ENCODE measurements at regions not wholly inside any gene's neighbourhood (a gene's known extent, or its start where the extent isn't known, plus 50 kb on each side); places are given as distances from the start of the nearest gene placed in this dataset.

DNA sequence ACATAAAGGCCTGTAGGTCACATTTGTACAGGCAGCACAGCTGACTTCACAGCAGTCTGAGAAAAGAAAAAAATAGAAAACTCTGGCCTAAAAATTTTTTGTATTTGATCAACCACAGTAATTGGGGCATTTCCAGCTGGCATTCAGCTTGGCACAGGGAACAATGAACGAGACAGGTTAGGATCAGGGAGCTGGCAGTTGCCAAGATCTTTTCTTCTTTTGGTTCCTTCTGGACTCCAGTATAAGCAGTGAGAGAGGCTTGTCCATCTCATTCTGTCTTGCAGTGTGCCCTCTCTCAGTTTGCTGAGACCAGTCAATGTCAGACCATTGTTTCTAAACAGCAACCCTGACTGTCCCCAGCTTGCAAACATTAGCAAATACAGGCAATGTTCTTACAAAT lies 601.1 kb downstream of the TLR4 start:
- no peak for DNase-seq (ENCODE audit: low read depth in 3 of 3)

DNA sequence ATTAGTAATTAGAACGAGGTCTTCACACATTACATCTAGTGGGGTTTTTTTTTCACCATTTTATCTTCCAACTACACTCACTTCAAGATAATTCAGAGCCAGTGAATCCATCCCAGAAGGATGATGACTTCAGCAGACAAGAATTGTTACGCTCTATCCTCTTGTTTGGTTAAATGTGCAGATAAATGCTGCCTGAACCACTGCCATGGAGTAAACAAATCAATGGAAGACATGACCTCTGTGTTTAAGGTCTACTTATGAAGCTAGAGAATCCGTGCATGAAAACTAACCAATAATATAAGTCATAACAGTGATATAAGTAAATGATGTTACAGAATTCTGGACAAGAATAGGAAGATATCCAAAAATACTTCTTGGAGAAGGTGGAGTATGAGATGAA lies 602.6 kb downstream of the TLR4 start:
- no peak for DNase-seq (ENCODE audit: low read depth in 3 of 3)

DNA sequence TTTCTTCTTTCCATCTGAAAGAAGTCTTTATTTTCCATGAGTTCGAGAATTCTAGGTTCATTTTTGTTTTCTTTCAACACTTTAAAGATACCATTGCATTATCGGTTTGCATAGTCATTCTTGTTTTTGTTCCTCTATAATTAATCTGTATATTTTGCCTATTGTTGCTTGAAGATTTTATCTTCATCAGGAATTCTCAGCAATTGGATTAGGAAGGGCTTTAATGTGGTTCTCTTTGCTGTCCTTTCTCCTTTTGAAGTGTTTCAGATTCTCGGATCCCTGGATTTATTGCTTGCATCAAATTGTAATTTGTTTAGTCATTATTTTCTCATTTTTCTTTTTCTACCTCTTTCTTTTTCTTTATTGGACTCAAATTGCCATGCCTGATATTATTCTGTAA lies 609.8 kb downstream of the TLR4 start:
- no peak for DNase-seq (ENCODE audit: low read depth in 3 of 3)

DNA sequence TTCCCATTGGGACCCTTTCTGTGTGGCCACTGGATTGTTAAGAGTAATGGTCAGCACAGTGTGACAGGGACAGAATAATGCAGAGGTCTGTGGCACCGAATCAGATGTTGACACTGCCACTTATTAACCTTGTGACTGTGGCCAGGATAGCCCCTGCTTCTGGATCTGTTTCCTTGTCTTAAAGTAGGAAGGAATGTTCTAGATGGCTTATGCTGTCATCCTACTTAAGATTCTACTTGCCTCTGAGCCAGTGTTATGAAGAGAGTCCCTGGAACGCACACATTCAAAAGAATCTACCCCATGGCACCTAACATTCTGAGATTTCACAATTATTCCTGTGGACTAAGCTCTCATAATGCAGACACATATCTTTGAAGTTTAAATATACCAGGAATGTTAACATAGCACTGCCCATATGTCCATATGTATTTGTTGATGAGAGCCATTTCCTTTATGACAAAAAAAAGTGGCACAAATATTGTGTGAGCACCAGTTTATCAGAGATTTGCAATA lies 612.7 kb downstream of the TLR4 start:
- no peak for DNase-seq (ENCODE audit: low read depth in 3 of 3)

DNA sequence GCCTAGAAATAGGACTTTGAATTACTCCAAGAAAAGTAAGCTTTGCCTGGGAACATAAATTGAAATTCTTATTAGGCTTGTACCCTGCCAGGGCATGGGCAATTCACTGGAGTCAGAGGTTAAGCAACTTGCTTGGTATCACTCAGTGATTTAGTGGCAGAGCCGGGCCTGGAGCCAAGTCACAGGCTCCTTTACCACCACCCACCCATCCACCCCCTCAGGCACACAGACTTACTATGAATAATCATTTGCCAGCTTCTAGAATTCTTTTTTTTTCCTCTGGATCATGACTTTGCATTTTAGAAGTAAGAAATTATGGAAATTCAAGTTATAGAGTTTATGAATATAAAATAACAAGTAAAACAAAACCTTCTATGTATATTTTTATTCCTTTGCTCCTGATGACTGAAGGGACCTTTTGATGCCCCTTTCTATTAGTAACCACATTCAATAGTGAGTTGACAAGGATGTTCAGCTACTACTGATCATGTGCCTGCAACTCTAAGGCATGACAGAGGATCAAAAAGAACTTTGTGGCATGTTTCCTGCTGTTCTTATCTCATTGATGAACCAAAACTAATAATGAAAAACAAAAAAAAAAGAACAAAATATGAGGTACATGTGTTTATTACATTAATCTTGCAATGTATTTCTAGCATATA lies 614.7 kb downstream of the TLR4 start:
- DNase-seq (ENCODE audit: low read depth in 3 of 3): no peak

DNA sequence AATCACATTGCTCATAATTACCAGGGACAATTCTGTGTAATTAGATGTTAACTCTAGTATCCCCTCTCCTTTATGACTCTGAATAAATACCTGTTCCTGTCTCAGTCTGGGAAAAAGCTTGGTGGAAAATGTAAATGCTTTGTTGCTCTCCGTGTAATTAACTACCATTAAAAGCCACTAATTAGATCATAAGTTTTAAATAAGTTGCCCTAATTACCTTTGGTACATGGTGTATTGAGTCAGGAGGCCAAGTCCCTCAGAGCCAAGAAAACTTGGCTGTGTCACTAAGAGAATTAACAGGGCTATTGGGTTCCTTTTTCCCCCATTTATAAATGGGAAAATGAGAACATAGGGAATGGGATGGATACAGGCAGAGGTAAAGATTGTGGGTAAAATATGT lies 617.6 kb downstream of the TLR4 start:
- DNase-seq (ENCODE audit: low read depth in 3 of 3): no peak

DNA sequence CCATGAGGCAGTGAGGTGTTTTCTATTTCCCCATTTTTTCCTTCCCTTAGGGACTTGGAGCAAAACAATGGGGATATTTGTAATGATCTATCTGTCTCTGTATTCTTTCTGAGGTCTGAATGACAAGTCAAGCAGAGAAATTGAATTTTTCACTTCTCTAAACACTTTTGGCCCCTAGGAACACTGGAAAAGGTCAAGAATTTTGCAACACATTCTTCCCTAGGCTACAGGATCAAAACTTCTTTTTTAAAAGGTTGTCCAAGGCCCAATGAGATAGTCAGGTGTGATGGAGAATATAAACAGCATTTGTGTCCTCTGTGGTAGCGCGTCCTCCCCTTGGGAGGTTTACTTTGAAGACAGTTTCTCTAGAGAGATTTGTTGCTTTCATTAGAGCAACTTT lies 620.5 kb downstream of the TLR4 start:
- DNase-seq (ENCODE audit: low read depth in 3 of 3): no peak

DNA sequence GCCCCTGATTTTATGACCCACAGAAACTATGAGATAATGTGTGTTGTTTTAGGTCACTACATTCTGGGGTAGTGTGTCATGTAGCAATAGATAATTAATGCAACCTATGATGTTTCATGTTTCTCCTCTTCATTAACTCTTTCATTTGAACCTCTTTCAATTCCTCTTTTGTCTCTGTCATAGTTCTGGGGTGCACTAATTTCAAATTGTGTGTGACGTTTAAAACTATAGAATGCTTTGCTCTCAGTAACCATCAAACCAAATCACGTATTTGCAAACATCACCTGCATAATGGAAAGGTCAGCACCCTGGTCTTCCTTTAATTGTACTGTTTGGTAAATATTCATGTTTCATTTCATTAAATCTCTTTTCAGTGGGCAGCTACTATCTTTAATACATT lies 621.6 kb downstream of the TLR4 start:
- no peak for DNase-seq (ENCODE audit: low read depth in 3 of 3)

DNA sequence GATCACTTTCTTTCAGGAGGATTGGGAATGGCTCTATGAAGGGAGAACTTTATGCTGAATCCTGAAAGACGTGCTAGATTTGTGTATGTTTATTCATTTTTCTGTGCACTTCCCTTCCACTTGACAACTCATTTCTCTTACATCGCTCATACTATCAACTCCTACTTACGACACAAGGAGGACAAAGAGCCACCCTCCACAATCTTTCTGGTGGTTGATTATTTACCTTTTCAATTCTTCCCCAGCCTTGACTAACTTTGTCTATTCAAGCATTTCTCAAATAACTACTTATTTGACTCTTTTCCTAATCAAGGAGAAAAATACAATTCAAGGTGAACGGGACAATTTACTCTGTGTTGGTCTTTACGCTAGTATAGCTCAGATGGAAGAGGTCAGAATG lies 622.1 kb downstream of the TLR4 start:
- DNase-seq (ENCODE audit: low read depth in 3 of 3): no peak

DNA sequence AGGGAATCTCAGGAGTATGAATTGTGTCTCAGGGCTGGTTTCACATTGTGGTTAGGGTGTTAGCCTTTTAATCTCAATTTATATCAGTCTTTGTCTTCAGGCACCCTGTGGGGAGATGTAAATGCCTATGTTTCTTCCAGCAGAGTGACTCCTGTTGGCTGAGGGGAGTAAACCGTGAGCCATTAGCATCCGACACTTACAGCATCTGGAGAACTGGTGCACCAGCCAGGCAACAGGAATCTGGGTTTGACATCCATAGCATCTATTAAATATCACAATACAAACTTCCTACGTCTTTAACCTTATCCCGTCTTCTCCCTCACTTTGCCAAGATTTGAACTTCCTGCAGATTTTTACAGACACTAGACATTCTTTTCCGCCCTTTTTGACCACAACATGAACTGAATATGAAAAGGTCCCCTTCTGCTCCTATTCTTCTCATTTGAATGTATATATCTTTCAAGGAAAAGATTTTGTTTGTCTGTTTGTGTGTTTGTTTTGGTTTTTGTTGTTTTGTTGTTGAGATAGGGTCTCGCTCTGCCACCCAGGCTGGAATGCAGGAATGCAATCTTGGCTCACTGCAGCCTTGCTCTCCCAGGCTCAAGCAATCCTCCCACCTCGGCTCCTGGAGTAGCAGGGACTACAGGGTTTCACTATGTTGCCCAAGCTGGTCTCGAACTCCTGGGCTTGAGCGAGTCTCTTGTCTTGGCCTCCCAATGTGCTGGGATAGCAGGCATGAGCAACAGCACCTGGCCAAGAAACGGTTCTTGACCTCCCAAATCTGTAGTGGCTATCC lies 626.2 kb downstream of the TLR4 start:
- DNase-seq (ENCODE audit: low read depth in 3 of 3): no peak

DNA sequence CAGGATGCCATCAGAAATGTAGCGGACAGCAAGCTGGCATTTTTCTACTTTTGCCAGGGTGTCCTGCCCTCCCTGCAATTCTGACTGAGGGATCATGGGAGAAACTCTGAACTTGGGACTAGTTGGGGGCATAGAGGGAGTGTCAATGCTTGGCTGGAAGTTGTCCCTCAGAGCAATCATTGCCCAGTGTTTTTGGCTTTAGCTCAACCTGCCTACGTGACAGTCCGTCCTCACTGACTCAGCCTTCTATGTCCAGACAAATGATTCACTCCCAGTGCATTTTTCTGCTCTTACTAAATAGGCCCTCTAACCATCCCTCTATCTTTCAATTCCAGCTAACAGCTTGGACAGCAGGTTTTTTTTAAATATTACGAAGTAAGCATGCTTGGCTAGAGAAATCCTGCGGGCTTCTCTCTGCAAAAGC lies 627.4 kb downstream of the TLR4 start:
- no peak for DNase-seq (ENCODE audit: low read depth in 3 of 3)

DNA sequence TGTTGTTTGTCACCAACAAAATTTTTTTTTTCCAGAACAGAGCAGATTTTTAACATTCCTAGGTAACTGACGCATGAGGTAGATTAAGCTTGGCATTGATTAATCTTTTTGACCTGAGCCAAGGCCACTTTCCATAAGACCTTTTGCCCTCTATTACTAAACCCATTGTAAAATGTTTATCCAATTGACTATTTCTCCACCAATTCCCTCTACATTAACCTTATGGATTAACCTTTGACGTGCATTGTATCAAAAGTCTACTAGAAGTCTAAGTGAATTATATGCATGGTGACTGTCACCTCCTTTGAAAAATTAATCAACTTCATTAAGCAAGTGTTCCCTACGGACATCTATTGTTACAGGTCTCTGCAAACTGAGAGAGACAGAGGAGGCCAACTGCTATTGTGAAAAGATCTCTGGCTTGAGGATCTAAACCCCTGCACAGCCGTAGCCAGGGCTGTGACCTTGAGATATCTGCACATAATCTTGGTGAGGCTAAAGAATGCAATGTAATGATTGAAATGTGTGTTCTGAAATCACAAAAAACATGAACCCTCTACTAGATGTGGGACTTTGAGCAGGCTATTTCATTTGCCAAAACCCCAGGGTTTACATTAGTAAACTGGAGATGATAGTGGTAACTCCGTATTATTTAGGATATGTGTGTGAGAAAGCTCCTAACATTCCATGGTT lies 632.2 kb downstream of the TLR4 start:
- DNase-seq (ENCODE audit: low read depth in 3 of 3): no peak

DNA sequence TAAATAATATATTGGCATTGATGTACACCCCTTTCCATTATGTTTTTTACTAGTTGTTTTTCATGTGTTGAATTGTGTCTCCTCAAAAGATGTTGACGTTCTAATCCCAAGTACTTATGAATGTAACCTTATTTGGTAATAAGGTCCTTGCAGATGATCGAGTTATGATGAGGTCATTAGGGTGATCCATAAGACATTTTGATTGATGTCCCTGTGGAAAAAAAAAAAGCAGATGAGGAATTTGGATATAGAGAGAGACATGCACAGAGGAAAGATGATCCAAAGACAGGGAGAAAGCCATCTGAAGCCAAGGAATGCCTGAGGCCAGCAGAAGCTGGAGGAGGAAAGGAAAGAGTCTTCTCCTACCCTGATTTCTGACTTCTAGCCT lies 632.7 kb downstream of the TLR4 start:
- DNase-seq (ENCODE audit: low read depth in 3 of 3): no peak

DNA sequence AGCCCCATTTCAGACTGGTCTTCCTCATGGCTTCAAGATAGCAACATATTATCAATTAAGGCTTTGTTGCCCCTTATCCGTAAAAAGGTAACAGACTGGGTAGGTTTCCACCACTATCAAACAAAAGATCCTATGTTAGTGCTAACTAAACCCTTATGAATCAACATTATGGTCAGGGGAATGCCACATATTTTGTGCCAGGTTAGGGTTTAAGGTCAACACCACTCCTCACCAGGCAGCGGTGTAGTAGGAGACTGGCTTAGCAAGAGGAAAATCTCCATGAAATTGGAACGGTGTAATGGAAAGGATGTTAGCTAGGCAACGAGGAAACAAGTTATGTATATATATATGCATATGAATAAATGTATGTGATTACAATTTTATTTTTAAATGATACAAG lies 655.8 kb downstream of the TLR4 start:
- DNase-seq (ENCODE audit: low read depth in 3 of 3): no peak

DNA sequence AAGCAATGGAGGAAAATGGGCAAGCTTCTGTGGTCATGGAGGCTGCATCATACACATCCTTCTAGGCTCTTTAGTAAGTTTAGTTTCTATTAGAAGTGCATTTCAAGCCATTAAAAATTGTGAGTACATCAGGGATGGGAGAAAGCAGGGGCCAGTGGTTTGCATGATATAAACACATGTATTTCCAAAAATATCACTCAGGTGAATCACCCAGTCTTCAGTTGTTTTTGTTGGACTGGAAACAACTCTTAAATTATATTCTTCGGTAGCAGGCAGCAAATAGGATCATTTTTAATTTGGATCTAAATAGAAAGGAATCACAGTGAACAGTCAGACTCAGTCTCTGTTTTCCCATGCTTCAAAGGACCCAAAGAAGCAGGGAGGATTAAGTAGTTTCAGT lies 657.9 kb downstream of the TLR4 start:
- DNase-seq (ENCODE audit: low read depth in 3 of 3): no peak

DNA sequence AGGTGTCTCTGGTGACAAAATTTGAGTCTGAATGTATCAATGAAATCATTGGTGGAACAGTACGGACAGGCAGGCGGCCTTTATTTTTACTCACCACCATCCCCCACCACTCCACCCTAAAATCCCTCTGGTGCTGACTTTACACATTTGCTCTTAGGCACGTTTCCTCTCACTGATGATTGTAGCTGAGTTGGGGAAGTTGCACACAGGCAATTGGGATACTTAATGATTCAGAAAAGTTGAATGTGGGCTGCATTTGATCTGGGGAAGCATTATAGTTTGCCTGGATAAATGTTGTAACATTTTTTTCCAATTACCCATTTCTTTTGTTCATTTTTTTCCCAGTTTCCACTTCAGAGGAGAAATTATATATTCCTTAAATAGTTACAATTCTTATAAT lies 658.4 kb downstream of the TLR4 start:
- no peak for DNase-seq (ENCODE audit: low read depth in 3 of 3)

DNA sequence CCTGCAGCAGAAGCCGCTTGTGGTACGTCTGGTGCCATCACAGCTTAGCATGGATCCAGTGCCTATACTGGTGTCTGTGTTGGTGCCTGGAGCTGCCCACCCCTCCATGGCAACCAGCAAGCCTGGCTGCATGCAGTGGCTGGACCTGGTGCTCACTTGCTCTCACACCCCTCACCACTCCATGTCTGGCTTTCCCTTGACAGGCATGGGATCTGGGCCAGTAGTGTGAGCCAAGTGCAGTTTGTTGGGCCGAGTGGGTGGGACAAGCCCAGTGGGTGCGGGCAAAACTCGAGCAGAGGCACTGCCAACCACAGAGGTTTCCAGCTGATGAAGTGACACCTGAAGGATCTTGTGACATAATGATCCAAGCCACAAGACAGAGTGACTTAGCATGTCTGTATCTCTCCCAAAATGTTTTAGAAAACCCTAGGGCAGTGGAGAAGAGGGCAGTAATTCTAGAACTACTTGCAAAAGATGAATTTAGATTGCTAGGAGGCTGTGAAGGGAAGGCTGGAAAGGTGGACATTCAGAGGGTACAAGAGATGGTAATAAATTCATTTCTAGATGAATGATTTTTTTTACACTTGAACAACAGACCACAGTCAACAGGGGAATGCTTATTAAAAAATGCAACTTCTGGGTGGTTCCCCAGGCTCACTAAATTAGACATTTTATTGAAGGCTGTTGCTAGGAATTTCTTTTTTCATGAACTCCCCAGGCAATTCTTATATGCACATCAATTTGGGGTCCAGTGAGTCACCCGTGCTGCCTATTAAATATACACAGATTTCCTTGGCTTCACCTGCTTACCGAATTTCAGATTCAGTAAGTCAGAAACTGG lies 660.3 kb downstream of the TLR4 start:
- DNase-seq (ENCODE audit: low read depth in 3 of 3): no peak

DNA sequence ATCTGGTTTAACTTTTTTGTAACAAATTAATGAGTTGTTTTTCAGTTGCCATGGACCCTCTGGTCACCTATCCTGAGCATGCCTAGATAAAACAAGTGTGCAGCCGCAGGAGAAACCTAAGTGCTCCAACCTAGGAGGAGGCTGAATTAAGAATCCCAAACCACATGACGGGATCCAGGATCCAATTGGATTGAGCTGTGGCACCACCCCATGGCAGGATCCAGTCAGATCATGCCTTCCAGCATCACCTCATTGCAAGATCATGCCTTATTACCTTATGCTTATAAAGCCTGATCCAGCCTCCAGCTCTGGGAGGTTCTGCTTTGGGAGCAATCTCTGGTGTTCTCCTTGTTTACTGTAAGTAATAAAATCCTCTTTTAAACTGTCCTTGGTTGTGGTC lies 662.0 kb downstream of the TLR4 start:
- no peak for DNase-seq (ENCODE audit: low read depth in 3 of 3)

DNA sequence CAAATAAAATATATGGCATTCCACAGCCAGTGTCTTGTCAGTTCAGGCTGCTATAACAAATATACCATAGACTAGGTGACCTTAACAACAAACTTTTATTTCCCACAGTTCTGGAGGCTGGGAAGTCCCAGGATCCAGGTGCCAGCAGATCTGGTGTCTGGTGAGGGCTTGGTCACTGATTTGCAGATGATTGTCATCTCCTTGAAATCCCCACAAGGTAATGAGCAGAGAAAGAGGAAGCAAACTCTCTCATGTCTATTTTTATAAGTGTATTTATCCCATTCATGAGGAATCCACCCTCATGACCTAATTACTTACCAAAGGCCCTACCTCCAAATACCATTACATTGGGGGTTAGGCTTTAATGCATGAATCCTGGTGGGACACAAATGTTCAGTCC lies 663.2 kb downstream of the TLR4 start:
- no peak for DNase-seq (ENCODE audit: low read depth in 3 of 3)

DNA sequence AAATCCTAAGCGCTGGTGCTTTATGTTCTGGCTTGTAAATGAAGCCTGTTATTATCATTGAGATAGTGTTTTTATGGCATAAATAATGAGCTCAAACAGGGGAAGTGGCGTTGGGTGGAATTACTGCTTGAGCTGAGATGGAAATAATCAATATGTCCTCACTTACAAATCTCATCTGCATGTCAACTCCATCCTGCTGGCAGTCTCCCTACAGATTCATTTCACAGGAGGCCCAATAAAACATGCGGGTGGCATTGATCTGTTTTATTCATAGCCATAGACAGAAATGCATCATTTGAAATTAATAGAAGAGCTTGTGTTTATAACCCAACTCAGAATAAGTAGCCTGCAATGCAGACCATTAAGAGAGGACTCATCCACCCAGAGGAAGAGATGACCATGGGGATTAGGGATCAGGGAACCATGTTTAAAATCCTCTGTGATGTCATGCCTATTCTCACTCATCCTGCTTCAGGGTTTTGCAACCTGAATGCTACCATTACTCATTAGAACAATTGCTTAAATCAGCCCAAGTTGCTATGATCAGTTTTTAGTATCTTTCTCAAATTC lies 680.4 kb downstream of the TLR4 start:
- DNase-seq (ENCODE audit: low read depth in 3 of 3): no peak

DNA sequence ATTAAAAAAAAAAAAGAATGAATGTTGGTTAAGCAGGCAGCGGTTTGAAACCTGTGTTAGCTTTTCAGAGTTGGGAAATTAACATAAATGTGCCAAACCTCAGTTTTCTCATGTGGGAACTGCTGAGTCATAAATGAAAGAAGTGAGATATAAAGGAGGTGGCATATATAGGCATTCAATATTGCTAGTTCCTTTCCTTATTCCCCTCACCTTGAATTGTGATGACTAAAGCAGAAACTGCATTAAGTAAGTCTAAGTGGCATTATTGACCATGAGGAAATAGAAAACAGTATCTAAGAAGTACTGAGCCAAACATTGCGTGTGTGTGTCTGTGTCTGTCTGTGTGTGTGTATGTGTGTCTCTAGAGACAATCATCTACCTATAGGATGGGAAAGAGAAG lies 691.2 kb downstream of the TLR4 start:
- no peak for DNase-seq (ENCODE audit: low read depth in 3 of 3)

DNA sequence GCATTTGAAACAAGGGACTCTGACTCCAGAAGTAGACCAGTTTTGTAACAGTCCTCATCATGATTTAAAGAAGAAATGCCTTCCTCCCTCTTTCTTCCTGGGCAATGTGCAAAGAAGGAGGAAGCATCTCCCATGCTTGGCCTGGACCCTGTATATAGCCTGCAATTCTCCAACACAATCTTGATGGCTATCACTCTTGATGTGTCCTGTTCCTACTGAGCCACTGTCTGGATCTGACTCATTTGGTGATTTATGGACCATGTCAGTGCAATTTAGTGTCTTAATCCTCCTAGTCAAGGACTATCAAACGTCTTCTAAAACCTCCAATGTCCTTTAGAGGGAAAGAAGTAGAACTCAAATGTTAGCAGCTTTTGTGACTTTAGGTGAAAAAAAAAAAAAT lies 697.3 kb downstream of the TLR4 start:
- DNase-seq (ENCODE audit: low read depth in 3 of 3): no peak
